SK-N-SH (cell line): ENCODE measurements at regions not wholly inside any gene's neighbourhood (a gene's known extent, or its start where the extent isn't known, plus 50 kb on each side); places are given as distances from the start of the nearest gene placed in this dataset.

Experiments
- CTCF ChIA-PET: fragments of 300-600, 350-600 bp; formaldehyde crosslinking; extraction: SDS; loops from one replicate; lab custom pipeline; 2021; lab: Yijun Ruan, JAX
- POLR2A ChIA-PET: fragments of 350-600 bp; sonication (Branson Sonifier 250); formaldehyde crosslinking; extraction: SDS; loops from one replicate; lab custom pipeline; 2020; ENCODE audit warnings: antibody characterized with exemption, inconsistent platforms; lab: Yijun Ruan, JAX
- DNase-seq: peaks from one replicate; pipeline ENCODE4 v3.0.0; 2012
- H2AFZ ChIP-seq: fragments of 200-600 bp; sonication (generic); 2 replicates; pipeline ENCODE4 v1.8.1; 2016; ENCODE audit warnings: antibody characterized with exemption, mild to moderate bottlenecking, low read depth
- H3F3A ChIP-seq: fragments of 200-600 bp; sonication (generic); replicated peaks from 2 replicates; pipeline ENCODE3; 2016; ENCODE audit warnings: antibody characterized with exemption, mild to moderate bottlenecking; ENCODE audit not compliant: insufficient read depth
- H3K27ac ChIP-seq, 2 experiments: fragments of 200-500 bp in 1 of 2; fragments of 200-600 bp in 1 of 2; sonication (Bioruptor generic) in 1 of 2; sonication (generic), shearing (Covaris generic) in 1 of 2; 2 replicates each; pipeline versions ENCODE4 v1.5.1 to v1.6.1; 2014 to 2016; ENCODE audit warnings: low read depth in 2 of 2, inconsistent platforms in 1 of 2, low read length in 1 of 2, mild to moderate bottlenecking in 1 of 2, mixed read lengths in 1 of 2
- H3K27me3 ChIP-seq: fragments of 200-600 bp; sonication (generic), shearing (Covaris generic); 2 replicates; pipeline ENCODE4 v1.6.1; 2016; ENCODE audit warnings: mixed run types; ENCODE audit not compliant: insufficient read depth
- H3K36me3 ChIP-seq, 2 experiments: fragments of 200-500 bp in 1 of 2; fragments of 200-600 bp in 1 of 2; sonication (Bioruptor generic) in 1 of 2; sonication (generic) in 1 of 2; replicated peaks in 1 of 2; 2 replicates each; pipeline versions ENCODE3 to v1.5.1; 2014 to 2016; ENCODE audit warnings: low read length in 1 of 2, mild to moderate bottlenecking in 1 of 2; ENCODE audit not compliant: insufficient read depth in 2 of 2, control insufficient read depth in 1 of 2
- H3K4me1 ChIP-seq, 2 experiments: fragments of 200-500 bp in 1 of 2; fragments of 200-600 bp in 1 of 2; sonication (Bioruptor generic) in 1 of 2; sonication (generic), shearing (Covaris generic) in 1 of 2; 2 replicates each; pipeline versions ENCODE4 v1.5.1 to v1.6.1; 2014 to 2016; ENCODE audit warnings: low read depth in 1 of 2, low read length in 1 of 2, mixed run types in 1 of 2; ENCODE audit not compliant: insufficient read depth in 2 of 2, control insufficient read depth in 1 of 2
- H3K4me2 ChIP-seq: fragments of 200-600 bp; sonication (generic), shearing (Covaris generic); 2 replicates; pipeline ENCODE4 v1.6.1; 2017; ENCODE audit warnings: mixed run types
- H3K4me3 ChIP-seq, 2 experiments: fragments of 200-500 bp in 1 of 2; fragments of 200-600 bp in 1 of 2; sonication (Bioruptor generic) in 1 of 2; sonication (generic), shearing (Covaris generic) in 1 of 2; 2 replicates each; pipeline versions ENCODE4 v1.5.1 to v1.8.1; 2014 to 2016; ENCODE audit warnings: low read depth in 2 of 2, inconsistent platforms in 1 of 2, low read length in 1 of 2, mild to moderate bottlenecking in 1 of 2, mixed read lengths in 1 of 2, moderate library complexity in 1 of 2
- H3K79me2 ChIP-seq: fragments of 200-600 bp; sonication (generic); 2 replicates; pipeline ENCODE4 v1.8.1; 2017; ENCODE audit warnings: mild to moderate bottlenecking; ENCODE audit not compliant: insufficient read depth
- H3K9ac ChIP-seq: fragments of 200-600 bp; sonication (generic); 2 replicates; pipeline ENCODE4 v1.6.1; 2017; ENCODE audit warnings: mixed run types
- H3K9me2 ChIP-seq: fragments of 200-600 bp; sonication (generic); 2 replicates; pipeline ENCODE4 v1.6.1; 2017; ENCODE audit warnings: mixed run types
- H3K9me3 ChIP-seq: fragments of 200-600 bp; sonication (generic); 2 replicates; pipeline ENCODE4 v1.6.1; 2017; ENCODE audit warnings: mixed run types, mild to moderate bottlenecking, moderate library complexity
- H4K20me1 ChIP-seq: fragments of 200-600 bp; sonication (generic); 2 replicates; pipeline ENCODE4 v1.6.1; 2017; ENCODE audit warnings: mild to moderate bottlenecking, mixed run types; ENCODE audit not compliant: insufficient read depth
- CHD2 ChIP-seq: fragments of 150-350 bp; IDR thresholded peaks from 2 replicates; pipeline ENCODE4 v1.6.1; 2018; ENCODE audit warnings: low read length; ENCODE audit not compliant: partially characterized antibody
- ELF1 ChIP-seq: IDR thresholded peaks from 2 replicates; pipeline ENCODE4 v1.4.0; 2012
- EZH2phosphoT487 ChIP-seq: fragments of 200-600 bp; sonication (generic); IDR thresholded peaks from 2 replicates; pipeline ENCODE4 v1.6.1; 2017; ENCODE audit warnings: low read depth, mixed run types, mild to moderate bottlenecking, antibody characterized with exemption, moderate library complexity, borderline replicate concordance
- FOSL2 ChIP-seq: IDR thresholded peaks from 2 replicates; pipeline ENCODE4 v1.4.0; 2012; ENCODE audit warnings: low read depth, mild to moderate bottlenecking, moderate library complexity, borderline replicate concordance
- FOXJ3 ChIP-seq: sonication (generic); formaldehyde crosslinking; IDR thresholded peaks from 2 replicates; pipeline ENCODE4 v1.5.1; 2020; ENCODE audit warnings: mild to moderate bottlenecking, missing genetic modification reagents
- FOXM1 ChIP-seq: IDR thresholded peaks from 2 replicates; pipeline ENCODE4 v1.4.0; 2012; ENCODE audit warnings: low read depth, mild to moderate bottlenecking
- GABPA ChIP-seq: IDR thresholded peaks from 2 replicates; pipeline ENCODE4 v1.4.0; 2012; ENCODE audit warnings: low read depth, mild to moderate bottlenecking
- MAX ChIP-seq: IDR thresholded peaks from 2 replicates; pipeline ENCODE4 v1.4.0; 2012; ENCODE audit warnings: low read depth
- MXI1 ChIP-seq: IDR thresholded peaks from 2 replicates; pipeline ENCODE4 v1.6.1; 2012; ENCODE audit warnings: mild to moderate bottlenecking, low read depth, low read length, improper control_type of control experiment
- NRF1 ChIP-seq: IDR thresholded peaks from 2 replicates; pipeline ENCODE4 v1.6.1; 2012; ENCODE audit warnings: low read depth, mild to moderate bottlenecking, low read length
- PBX3 ChIP-seq: IDR thresholded peaks from 2 replicates; pipeline ENCODE4; 2012
- RAD21 ChIP-seq: IDR thresholded peaks from 2 replicates; pipeline ENCODE4 v1.6.1; 2012; ENCODE audit warnings: mild to moderate bottlenecking, low read length
- RCOR1 ChIP-seq: fragments of 150-350 bp; IDR thresholded peaks from 2 replicates; pipeline ENCODE4 v1.6.1; 2017; ENCODE audit warnings: antibody characterized with exemption, low read length
- RXRA ChIP-seq: IDR thresholded peaks from 2 replicates; pipeline ENCODE4 v1.4.0; 2012; ENCODE audit warnings: low read depth, mild to moderate bottlenecking, borderline replicate concordance
- SIN3A ChIP-seq: IDR thresholded peaks from 2 replicates; pipeline ENCODE4 v1.6.1; 2012; ENCODE audit warnings: low read depth, mild to moderate bottlenecking, low read length, moderate library complexity, borderline replicate concordance
- SMC3 ChIP-seq: IDR thresholded peaks from 2 replicates; pipeline ENCODE4 v1.6.1; 2012; ENCODE audit warnings: low read depth, low read length, improper control_type of control experiment
- TCF12 ChIP-seq: IDR thresholded peaks from 2 replicates; pipeline ENCODE4 v1.4.0; 2012
- USF1 ChIP-seq: IDR thresholded peaks from 2 replicates; pipeline ENCODE4 v1.4.0; 2012; ENCODE audit warnings: low read depth, borderline replicate concordance
- USF2 ChIP-seq: fragments of 150-350 bp; IDR thresholded peaks from 2 replicates; pipeline ENCODE4 v1.6.1; 2017; ENCODE audit warnings: antibody characterized with exemption, low read length, low read depth, borderline replicate concordance
- YY1 ChIP-seq: IDR thresholded peaks from 2 replicates; pipeline ENCODE4 v1.4.0; 2012; ENCODE audit warnings: low read depth, mild to moderate bottlenecking
- ZBTB33 ChIP-seq: IDR thresholded peaks from 2 replicates; pipeline ENCODE4 v1.4.0; 2012; ENCODE audit warnings: low read depth, borderline replicate concordance
- WGBS: methylation state at CpG from one replicate; pipeline ENCODE4 v1.1.6; 2017; ENCODE audit warnings: low lambda C conversion rate; 5-methylcytosine and 5-hydroxymethylcytosine counted together

- Histone ChIP-seq H2AFZ (no peak overlapping the region), H3K27me3 (no peaks in the 10 kb centered on the region), H3K4me3 (no peak overlapping the region), H3K9me3 (no peaks in the 10 kb centered on the region), H3K9me2 (no peaks in the 10 kb centered on the region), H3F3A (no peaks in the 10 kb centered on the region), H3K9ac (no peak overlapping the region), H3K36me3 (no peaks in the 10 kb centered on the region), H3K27ac (no peak overlapping the region), H3K4me2 (no peak overlapping the region), H4K20me1 (no peaks in the 10 kb centered on the region), H3K79me2 (no peaks in the 10 kb centered on the region), H3K4me1 (no peaks in the 10 kb centered on the region)
- DNase-seq, result no peak
- ChIA-PET CTCF (no interaction called here), POLR2A (no interaction called here)
- TF ChIP-seq ZBTB33, result no peak
- no peak for TF ChIP-seq MAX
- TF ChIP-seq FOSL2, result no peak
- no peak for TF ChIP-seq RAD21
- TF ChIP-seq SMC3, result no peak
- no peak for TF ChIP-seq TCF12
- TF ChIP-seq USF2, result no peak
- TF ChIP-seq USF1, result no peak
- no peak for TF ChIP-seq CHD2
- no peak for TF ChIP-seq GABPA
- TF ChIP-seq PBX3, result no peak
- TF ChIP-seq MXI1, result no peak
- no peak for TF ChIP-seq RXRA
- no peak for TF ChIP-seq ELF1
- 0% methylated on average over 1 of the region's 1 CpG for WGBS
Measured at GRCh38 chr12:125734137-125734536, 668.9 kb downstream of the AACS start.

- no peak overlapping the region for H3K4me3 ChIP-seq
- no peaks in the 10 kb centered on the region for H3K79me2 ChIP-seq
- no peak overlapping the region for H2AFZ ChIP-seq
- no peaks in the 10 kb centered on the region for H3K36me3 ChIP-seq
- 69% methylated on average over 1 of the region's 1 CpG for WGBS
- H3K27ac ChIP-seq, result no peak overlapping the region
- no peak overlapping the region for H3K4me2 ChIP-seq
- H3K9me3 ChIP-seq, result no peaks in the 10 kb centered on the region
- H3K9ac ChIP-seq, result no peak overlapping the region
- H3K9me2 ChIP-seq, result no peaks in the 10 kb centered on the region
- H3F3A ChIP-seq, result no peaks in the 10 kb centered on the region
- no peaks in the 10 kb centered on the region for H3K27me3 ChIP-seq
- ChIA-PET CTCF (no interaction called here), POLR2A (no interaction called here)
- H3K4me1 ChIP-seq, result no peaks in the 10 kb centered on the region
- no peak for DNase-seq
- no peaks in the 10 kb centered on the region for H4K20me1 ChIP-seq
- TF ChIP-seq FOXM1, result no peak
- no peak for TF ChIP-seq FOXJ3 (CRISPR knock-in tag)
- no peak for TF ChIP-seq EZH2phosphoT487
- no peak for TF ChIP-seq USF2
- no peak for TF ChIP-seq ZBTB33
- no peak for TF ChIP-seq YY1
- TF ChIP-seq NRF1, result no peak
- no peak for TF ChIP-seq SIN3A
- TF ChIP-seq RCOR1, result no peak
Measured at GRCh38 chr12:125738211-125738610, 673.0 kb downstream of the AACS start.
